ENCODE measurements at regions not wholly inside any gene's neighbourhood (a gene's known extent, or its start where the extent isn't known, plus 50 kb on each side); places are given as distances from the start of the nearest gene placed in this dataset.

GRCh38 chr9:81344366-81344765, 345.0 kb downstream of the TLE1 start:
- TF ChIP-seq CTCF (IDR thresholded peaks at IDR 0.05; ENCODE audit: control extremely low read depth in 1 of 3, insufficient read depth in 1 of 3, low read depth in 1 of 3, low read length in 3 of 3) (no peak), YY1 (IDR thresholded peaks at IDR 0.05; ENCODE audit: low read depth, low read length) (no peak), EP300 (IDR thresholded peaks at IDR 0.05; ENCODE audit: borderline replicate concordance in 1 of 2, low read depth in 2 of 2, low read length in 2 of 2) (no peak), SP2 (IDR thresholded peaks at IDR 0.05; ENCODE audit: low read length) (no peak), SUZ12 (IDR thresholded peaks at IDR 0.05; ENCODE audit: low read length) (no peak), SP1 (IDR thresholded peaks at IDR 0.05; ENCODE audit: low read depth, low read length) (no peak)
